Lower leg skin (tissue), 3 donors: ENCODE measurements at regions not wholly inside any gene's neighbourhood (a gene's known extent, or its start where the extent isn't known, plus 50 kb on each side); places are given as distances from the start of the nearest gene placed in this dataset.

Experiments used
- CTCF ChIP-seq, 3 donors: fragments of 450-650 bp; IDR thresholded peaks; one replicate each; pipeline ENCODE4 v1.5.1; 2016; ENCODE audit warnings: antibody characterized with exemption in 3 of 3, mild to moderate bottlenecking in 3 of 3, moderate library complexity in 2 of 3
- POLR2A ChIP-seq, 2 donors: fragments of 450-650 bp; IDR thresholded peaks; one replicate each; pipeline ENCODE4 v1.6.1; 2016 to 2017; ENCODE audit warnings: antibody characterized with exemption in 2 of 2, mild to moderate bottlenecking in 1 of 2, moderate library complexity in 1 of 2

GRCh38 chr5:35305336-35306020, 75.2 kb upstream of the PRLR start:
- TF ChIP-seq CTCF (IDR thresholded peaks at IDR 0.05) (no peak), POLR2A (IDR thresholded peaks at IDR 0.05) (no peak)
